ENCODE measurements at regions not wholly inside any gene's neighbourhood (a gene's known extent, or its start where the extent isn't known, plus 50 kb on each side); places are given as distances from the start of the nearest gene placed in this dataset.

DNA sequence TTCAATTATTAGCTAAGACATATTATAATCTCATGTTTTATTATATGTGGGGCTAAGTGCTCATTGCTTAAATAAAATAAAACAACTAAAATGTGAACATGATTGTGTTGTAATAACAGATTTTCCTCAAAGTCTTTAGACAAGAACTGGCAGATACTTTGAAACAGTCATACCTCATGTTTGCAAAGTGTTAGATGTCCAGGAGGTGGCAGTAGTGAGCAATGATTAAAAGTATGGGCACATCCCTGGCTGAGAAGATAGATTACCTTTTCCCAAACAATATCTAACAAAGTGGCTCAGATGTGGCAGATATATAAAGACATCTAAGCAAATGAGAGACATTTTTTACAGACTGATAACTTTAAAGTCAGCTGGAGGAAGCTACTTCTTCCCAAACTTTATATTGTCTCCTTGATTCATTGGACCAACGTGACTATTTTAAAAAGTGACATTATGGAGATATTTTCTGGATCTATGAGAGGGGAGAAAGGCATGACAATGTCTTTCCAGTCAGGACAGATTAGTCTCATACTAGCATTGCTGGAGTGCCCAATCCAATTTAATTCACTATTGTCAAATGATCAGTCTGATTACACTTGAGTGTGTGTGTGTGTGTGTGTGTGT is 269.8 kb downstream of the S1PR1 start:
- no peaks in the 10 kb centered on the region for H3F3A ChIP-seq (ENCODE audit: low read depth)
- H4K20me1 ChIP-seq (ENCODE audit: insufficient read depth, low read length, poor library complexity, severe bottlenecking), result no peaks in the 10 kb centered on the region
- H3K9me3 ChIP-seq (ENCODE audit: insufficient read depth, low read depth, low read length), result no peaks in the 10 kb centered on the region
- no peak for TF ChIP-seq EZH2phosphoT487 (IDR thresholded peaks at IDR 0.05; ENCODE audit: borderline replicate concordance)
- TF ChIP-seq, protein P1, sequence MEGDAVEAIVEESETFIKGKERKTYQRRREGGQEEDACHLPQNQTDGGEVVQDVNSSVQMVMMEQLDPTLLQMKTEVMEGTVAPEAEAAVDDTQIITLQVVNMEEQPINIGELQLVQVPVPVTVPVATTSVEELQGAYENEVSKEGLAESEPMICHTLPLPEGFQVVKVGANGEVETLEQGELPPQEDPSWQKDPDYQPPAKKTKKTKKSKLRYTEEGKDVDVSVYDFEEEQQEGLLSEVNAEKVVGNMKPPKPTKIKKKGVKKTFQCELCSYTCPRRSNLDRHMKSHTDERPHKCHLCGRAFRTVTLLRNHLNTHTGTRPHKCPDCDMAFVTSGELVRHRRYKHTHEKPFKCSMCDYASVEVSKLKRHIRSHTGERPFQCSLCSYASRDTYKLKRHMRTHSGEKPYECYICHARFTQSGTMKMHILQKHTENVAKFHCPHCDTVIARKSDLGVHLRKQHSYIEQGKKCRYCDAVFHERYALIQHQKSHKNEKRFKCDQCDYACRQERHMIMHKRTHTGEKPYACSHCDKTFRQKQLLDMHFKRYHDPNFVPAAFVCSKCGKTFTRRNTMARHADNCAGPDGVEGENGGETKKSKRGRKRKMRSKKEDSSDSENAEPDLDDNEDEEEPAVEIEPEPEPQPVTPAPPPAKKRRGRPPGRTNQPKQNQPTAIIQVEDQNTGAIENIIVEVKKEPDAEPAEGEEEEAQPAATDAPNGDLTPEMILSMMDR (conservative IDR thresholded peaks at IDR 0.05; ENCODE audit: low read length), result peak; percentile 91
- H3K36me3 ChIP-seq (ENCODE audit: insufficient read depth, low read length), result no peaks in the 10 kb centered on the region
- no peaks in the 10 kb centered on the region for H3K79me2 ChIP-seq (ENCODE audit: insufficient read depth, low read length)
- no peak overlapping the region for H2AFZ ChIP-seq (ENCODE audit: low read length)
- H3K27me3 ChIP-seq (ENCODE audit: insufficient read depth, low read length, poor library complexity, severe bottlenecking), result no peaks in the 10 kb centered on the region
- no peak overlapping the region for H3K4me3 ChIP-seq (ENCODE audit: low read length, poor library complexity, severe bottlenecking)
- H3K4me2 ChIP-seq (ENCODE audit: low read depth, low read length, poor library complexity, severe bottlenecking), result no peak overlapping the region
- no peak overlapping the region for H3K9ac ChIP-seq (ENCODE audit: low read depth, low read length, poor library complexity, severe bottlenecking)
- H3K4me1 ChIP-seq (ENCODE audit: insufficient read depth, low read length, poor library complexity, severe bottlenecking), result no peaks in the 10 kb centered on the region
- no peaks in the 10 kb centered on the region for H3K9me2 ChIP-seq (replicated peaks; ENCODE audit: low read depth, low read length)

DNA sequence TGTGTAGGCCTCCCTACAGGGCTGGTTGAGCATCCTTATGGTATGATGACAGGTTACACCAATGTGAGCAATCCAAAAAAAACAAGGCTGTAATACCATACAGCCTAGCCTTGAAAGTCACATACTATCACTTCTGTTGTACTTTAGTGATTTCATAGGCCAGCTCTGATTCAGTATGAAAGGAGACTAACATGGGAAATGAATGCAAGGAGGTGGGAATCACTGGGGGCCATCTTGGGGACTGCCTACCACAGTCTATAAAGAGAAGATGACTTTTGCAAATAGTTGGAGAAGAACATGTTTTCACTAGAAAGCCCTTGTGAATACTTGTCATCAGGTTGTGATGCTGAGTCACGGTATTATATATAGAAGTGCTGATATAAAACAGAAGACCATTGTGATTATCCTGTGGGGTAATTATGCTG is 270.7 kb downstream of the S1PR1 start:
- Histone ChIP-seq H3K9ac (ENCODE audit: low read depth, low read length, poor library complexity, severe bottlenecking) (no peak overlapping the region), H3K9me3 (ENCODE audit: insufficient read depth, low read depth, low read length) (no peaks in the 10 kb centered on the region), H3K4me3 (ENCODE audit: low read length, poor library complexity, severe bottlenecking) (no peak overlapping the region), H3K79me2 (ENCODE audit: insufficient read depth, low read length) (no peaks in the 10 kb centered on the region), H3K27me3 (ENCODE audit: insufficient read depth, low read length, poor library complexity, severe bottlenecking) (no peaks in the 10 kb centered on the region), H3F3A (ENCODE audit: low read depth) (no peaks in the 10 kb centered on the region), H4K20me1 (ENCODE audit: insufficient read depth, low read length, poor library complexity, severe bottlenecking) (no peaks in the 10 kb centered on the region), H3K4me2 (ENCODE audit: low read depth, low read length, poor library complexity, severe bottlenecking) (no peak overlapping the region), H2AFZ (ENCODE audit: low read length) (no peak overlapping the region), H3K36me3 (ENCODE audit: insufficient read depth, low read length) (no peaks in the 10 kb centered on the region), H3K9me2 (replicated peaks; ENCODE audit: low read depth, low read length) (no peaks in the 10 kb centered on the region), H3K4me1 (ENCODE audit: insufficient read depth, low read length, poor library complexity, severe bottlenecking) (no peaks in the 10 kb centered on the region)
- TF ChIP-seq, protein P1 (conservative IDR thresholded peaks at IDR 0.05; ENCODE audit: low read length), result no peak
- no peak for TF ChIP-seq EZH2phosphoT487 (IDR thresholded peaks at IDR 0.05; ENCODE audit: borderline replicate concordance)

DNA sequence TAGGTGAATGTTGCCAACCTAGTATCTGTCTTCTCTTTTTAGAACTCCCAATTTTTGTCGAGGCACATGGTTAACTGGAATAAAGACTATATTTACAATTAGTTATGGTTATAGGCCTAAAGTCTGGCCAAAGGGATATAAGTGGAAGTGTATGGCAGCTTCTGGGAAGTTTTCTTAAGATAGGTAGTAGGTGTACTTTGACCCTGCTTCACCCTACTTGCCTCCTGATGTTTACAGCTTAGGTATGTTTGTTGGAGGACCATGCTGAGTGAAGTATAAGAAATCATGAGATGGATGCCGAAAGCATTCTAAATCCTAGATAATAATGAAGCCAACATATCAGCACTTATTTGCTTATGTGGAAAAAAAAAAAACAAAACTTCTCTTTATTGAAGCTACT is 272.1 kb downstream of the S1PR1 start:
- no peaks in the 10 kb centered on the region for H4K20me1 ChIP-seq (ENCODE audit: insufficient read depth, low read length, poor library complexity, severe bottlenecking)
- no peak overlapping the region for H3K4me2 ChIP-seq (ENCODE audit: low read depth, low read length, poor library complexity, severe bottlenecking)
- H3K4me1 ChIP-seq (ENCODE audit: insufficient read depth, low read length, poor library complexity, severe bottlenecking), result no peaks in the 10 kb centered on the region
- no peaks in the 10 kb centered on the region for H3K9me3 ChIP-seq (ENCODE audit: insufficient read depth, low read depth, low read length)
- no peaks in the 10 kb centered on the region for H3K9me2 ChIP-seq (replicated peaks; ENCODE audit: low read depth, low read length)
- no peaks in the 10 kb centered on the region for H3K27me3 ChIP-seq (ENCODE audit: insufficient read depth, low read length, poor library complexity, severe bottlenecking)
- no peak overlapping the region for H3K9ac ChIP-seq (ENCODE audit: low read depth, low read length, poor library complexity, severe bottlenecking)
- no peaks in the 10 kb centered on the region for H3F3A ChIP-seq (ENCODE audit: low read depth)
- TF ChIP-seq EZH2phosphoT487 (IDR thresholded peaks at IDR 0.05; ENCODE audit: borderline replicate concordance), result no peak
- TF ChIP-seq, protein P1 (conservative IDR thresholded peaks at IDR 0.05; ENCODE audit: low read length), result no peak
- H3K36me3 ChIP-seq (ENCODE audit: insufficient read depth, low read length), result no peaks in the 10 kb centered on the region
- no peaks in the 10 kb centered on the region for H3K79me2 ChIP-seq (ENCODE audit: insufficient read depth, low read length)
- H3K4me3 ChIP-seq (ENCODE audit: low read length, poor library complexity, severe bottlenecking), result no peak overlapping the region
- H2AFZ ChIP-seq (ENCODE audit: low read length), result no peak overlapping the region

Data from Loucy (cell line).